ENCODE measurements at regions not wholly inside any gene's neighbourhood (a gene's known extent, or its start where the extent isn't known, plus 50 kb on each side); places are given as distances from the start of the nearest gene placed in this dataset.

DNA sequence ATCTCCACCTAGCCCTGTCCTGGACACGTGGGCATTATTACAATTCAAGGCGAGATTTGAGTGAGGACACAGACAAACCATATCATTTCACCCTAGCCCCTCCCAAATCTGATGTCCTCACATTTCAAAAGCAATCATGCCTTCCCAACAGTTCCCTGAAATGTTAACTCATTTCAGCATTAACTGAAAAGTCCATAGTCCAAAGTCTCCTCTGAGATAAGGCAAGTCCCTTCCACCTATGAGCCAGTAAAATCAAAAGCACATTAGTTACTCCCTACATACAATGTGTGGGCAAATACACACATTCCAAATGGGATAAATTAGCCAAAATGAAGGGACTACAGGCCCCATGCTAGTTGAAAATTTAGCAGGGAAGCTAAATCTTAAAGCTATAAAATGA, 546.0 kb upstream of the LMO3 start:
- Histone ChIP-seq H3F3A (ENCODE audit: insufficient read depth, low read length, poor library complexity, severe bottlenecking) (no peaks in the 10 kb centered on the region), H3K4me2 (ENCODE audit: low read length) (no peak overlapping the region), H3K27me3 (ENCODE audit: insufficient read depth, low read depth, low read length) (no peaks in the 10 kb centered on the region), H3K79me2 (replicated peaks; ENCODE audit: insufficient read depth, low read length) (no peaks in the 10 kb centered on the region), H3K27ac (ENCODE audit: low read length) (no peak overlapping the region), H3K9me3 (ENCODE audit: low read length) (no peaks in the 10 kb centered on the region), H3K9ac (ENCODE audit: low read length) (no peak overlapping the region), H3K9me2 (ENCODE audit: insufficient read depth, low read length) (no peaks in the 10 kb centered on the region), H3K4me3 (ENCODE audit: low read length) (no peak overlapping the region), H4K20me1 (ENCODE audit: insufficient read depth) (no peaks in the 10 kb centered on the region), H3K36me3 (ENCODE audit: insufficient read depth, low read length) (no peaks in the 10 kb centered on the region), H2AFZ (ENCODE audit: low read depth, low read length) (no peak overlapping the region)
- TF ChIP-seq, protein P1, sequence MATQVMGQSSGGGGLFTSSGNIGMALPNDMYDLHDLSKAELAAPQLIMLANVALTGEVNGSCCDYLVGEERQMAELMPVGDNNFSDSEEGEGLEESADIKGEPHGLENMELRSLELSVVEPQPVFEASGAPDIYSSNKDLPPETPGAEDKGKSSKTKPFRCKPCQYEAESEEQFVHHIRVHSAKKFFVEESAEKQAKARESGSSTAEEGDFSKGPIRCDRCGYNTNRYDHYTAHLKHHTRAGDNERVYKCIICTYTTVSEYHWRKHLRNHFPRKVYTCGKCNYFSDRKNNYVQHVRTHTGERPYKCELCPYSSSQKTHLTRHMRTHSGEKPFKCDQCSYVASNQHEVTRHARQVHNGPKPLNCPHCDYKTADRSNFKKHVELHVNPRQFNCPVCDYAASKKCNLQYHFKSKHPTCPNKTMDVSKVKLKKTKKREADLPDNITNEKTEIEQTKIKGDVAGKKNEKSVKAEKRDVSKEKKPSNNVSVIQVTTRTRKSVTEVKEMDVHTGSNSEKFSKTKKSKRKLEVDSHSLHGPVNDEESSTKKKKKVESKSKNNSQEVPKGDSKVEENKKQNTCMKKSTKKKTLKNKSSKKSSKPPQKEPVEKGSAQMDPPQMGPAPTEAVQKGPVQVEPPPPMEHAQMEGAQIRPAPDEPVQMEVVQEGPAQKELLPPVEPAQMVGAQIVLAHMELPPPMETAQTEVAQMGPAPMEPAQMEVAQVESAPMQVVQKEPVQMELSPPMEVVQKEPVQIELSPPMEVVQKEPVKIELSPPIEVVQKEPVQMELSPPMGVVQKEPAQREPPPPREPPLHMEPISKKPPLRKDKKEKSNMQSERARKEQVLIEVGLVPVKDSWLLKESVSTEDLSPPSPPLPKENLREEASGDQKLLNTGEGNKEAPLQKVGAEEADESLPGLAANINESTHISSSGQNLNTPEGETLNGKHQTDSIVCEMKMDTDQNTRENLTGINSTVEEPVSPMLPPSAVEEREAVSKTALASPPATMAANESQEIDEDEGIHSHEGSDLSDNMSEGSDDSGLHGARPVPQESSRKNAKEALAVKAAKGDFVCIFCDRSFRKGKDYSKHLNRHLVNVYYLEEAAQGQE (IDR thresholded peaks at IDR 0.05; ENCODE audit: borderline replicate concordance), result no peak
- TF ChIP-seq EP300 (conservative IDR thresholded peaks at IDR 0.05; ENCODE audit: poor library complexity, severe bottlenecking) (no peak), SMC3 (conservative IDR thresholded peaks at IDR 0.05; ENCODE audit: poor library complexity) (no peak), RAD21 (conservative IDR thresholded peaks at IDR 0.05) (no peak), MXI1 (conservative IDR thresholded peaks at IDR 0.05; ENCODE audit: poor library complexity, severe bottlenecking) (no peak), POLR2AphosphoS5 (IDR thresholded peaks at IDR 0.05) (no peak)
- TF ChIP-seq, protein P2, sequence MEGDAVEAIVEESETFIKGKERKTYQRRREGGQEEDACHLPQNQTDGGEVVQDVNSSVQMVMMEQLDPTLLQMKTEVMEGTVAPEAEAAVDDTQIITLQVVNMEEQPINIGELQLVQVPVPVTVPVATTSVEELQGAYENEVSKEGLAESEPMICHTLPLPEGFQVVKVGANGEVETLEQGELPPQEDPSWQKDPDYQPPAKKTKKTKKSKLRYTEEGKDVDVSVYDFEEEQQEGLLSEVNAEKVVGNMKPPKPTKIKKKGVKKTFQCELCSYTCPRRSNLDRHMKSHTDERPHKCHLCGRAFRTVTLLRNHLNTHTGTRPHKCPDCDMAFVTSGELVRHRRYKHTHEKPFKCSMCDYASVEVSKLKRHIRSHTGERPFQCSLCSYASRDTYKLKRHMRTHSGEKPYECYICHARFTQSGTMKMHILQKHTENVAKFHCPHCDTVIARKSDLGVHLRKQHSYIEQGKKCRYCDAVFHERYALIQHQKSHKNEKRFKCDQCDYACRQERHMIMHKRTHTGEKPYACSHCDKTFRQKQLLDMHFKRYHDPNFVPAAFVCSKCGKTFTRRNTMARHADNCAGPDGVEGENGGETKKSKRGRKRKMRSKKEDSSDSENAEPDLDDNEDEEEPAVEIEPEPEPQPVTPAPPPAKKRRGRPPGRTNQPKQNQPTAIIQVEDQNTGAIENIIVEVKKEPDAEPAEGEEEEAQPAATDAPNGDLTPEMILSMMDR (IDR thresholded peaks at IDR 0.05; ENCODE audit: poor library complexity, severe bottlenecking), result no peak

DNA sequence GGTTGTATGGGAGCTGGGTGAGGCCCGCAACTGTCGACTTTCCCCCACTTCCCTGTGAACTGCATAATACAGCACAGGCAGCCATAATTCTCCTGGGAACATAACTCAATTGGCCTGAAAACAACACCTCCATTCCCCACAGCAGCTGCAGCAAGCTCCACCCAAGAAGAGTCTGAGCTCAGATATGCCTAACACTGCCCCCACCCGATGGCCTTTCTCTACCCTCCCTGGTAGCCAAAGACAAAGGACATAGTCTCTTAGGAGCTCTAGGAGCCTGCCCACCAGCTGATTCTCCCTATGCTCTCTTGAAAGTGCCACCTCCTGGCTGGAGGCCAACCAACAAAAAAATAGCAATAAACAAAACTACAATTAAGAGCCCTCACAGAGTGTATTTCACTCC, 542.7 kb upstream of the LMO3 start:
- H3F3A ChIP-seq (ENCODE audit: insufficient read depth, low read length, poor library complexity, severe bottlenecking), result no peaks in the 10 kb centered on the region

More for the DNA sequence above, 542.7 kb upstream of the LMO3 start:
- Histone ChIP-seq H4K20me1 (ENCODE audit: insufficient read depth) (no peaks in the 10 kb centered on the region), H2AFZ (ENCODE audit: low read depth, low read length) (no peak overlapping the region), H3K9me2 (ENCODE audit: insufficient read depth, low read length) (no peaks in the 10 kb centered on the region), H3K4me2 (ENCODE audit: low read length) (no peak overlapping the region), H3K79me2 (replicated peaks; ENCODE audit: insufficient read depth, low read length) (no peaks in the 10 kb centered on the region), H3K27me3 (ENCODE audit: insufficient read depth, low read depth, low read length) (no peaks in the 10 kb centered on the region), H3K9me3 (ENCODE audit: low read length) (no peaks in the 10 kb centered on the region), H3K36me3 (ENCODE audit: insufficient read depth, low read length) (no peaks in the 10 kb centered on the region), H3K27ac (ENCODE audit: low read length) (no peak overlapping the region), H3K9ac (ENCODE audit: low read length) (no peak overlapping the region), H3K4me3 (ENCODE audit: low read length) (no peak overlapping the region)
- TF ChIP-seq TAF1 (IDR thresholded peaks at IDR 0.05; ENCODE audit: low read depth) (no peak), RAD21 (conservative IDR thresholded peaks at IDR 0.05) (no peak)
- TF ChIP-seq, protein P1 (IDR thresholded peaks at IDR 0.05; ENCODE audit: borderline replicate concordance), result no peak

All from neural cell (in vitro differentiated cells).